ENCODE measurements at regions not wholly inside any gene's neighbourhood (a gene's known extent, or its start where the extent isn't known, plus 50 kb on each side); places are given as distances from the start of the nearest gene placed in this dataset.

- no peaks in the 10 kb centered on the region for H3K27me3 ChIP-seq (ENCODE audit: control insufficient read depth, insufficient read depth, low read length, poor library complexity, severe bottlenecking)
- no peak for TF ChIP-seq CTCF (conservative IDR thresholded peaks at IDR 0.05)
- no peaks in the 10 kb centered on the region for H3K36me3 Mint-ChIP-seq (ENCODE audit: low read depth)
- H3K27me3 Mint-ChIP-seq (ENCODE audit: insufficient read depth) = no peaks in the 10 kb centered on the region
- H3K9me3 Mint-ChIP-seq = no peaks in the 10 kb centered on the region
- WGBS, 2 experiments (ENCODE audit: insufficient coverage in 1 of 2, insufficient read length in 1 of 2) = 9 to 12% methylated on average over 18 of the region's 18 CpGs
- no peak overlapping the region for H3K27ac ChIP-seq (ENCODE audit: low read depth, low read length)
- peaks cover 24% of the 10 kb centered on the region for H3K4me1 ChIP-seq (ENCODE audit: control insufficient read depth, insufficient read depth, low read length)
- no peaks in the 10 kb centered on the region for H3K36me3 ChIP-seq (ENCODE audit: control insufficient read depth, insufficient read depth, low read length)
- H3K9ac ChIP-seq (ENCODE audit: extremely low read depth, low read length, poor library complexity, severe bottlenecking) = no peak overlapping the region
- peaks cover 57% of the 10 kb centered on the region for H3K4me1 Mint-ChIP-seq
- peak overlapping the region; percentile 81 for H3K27ac Mint-ChIP-seq
- no peaks in the 10 kb centered on the region for H3K9me3 ChIP-seq (ENCODE audit: control insufficient read depth, low read length)
- peak overlapping the region; percentile 73 for H3K4me3 ChIP-seq (ENCODE audit: low read length)
- peak; percentile 95 for DNase-seq
- H3K4me3 Mint-ChIP-seq = peak overlapping the region; percentile 32
Observed at GRCh38 chr1:94327001-94327690, 89.8 kb upstream of the ARHGAP29 start.

GRCh38 chr1:94326329-94326728 is 88.9 kb upstream of the ARHGAP29 start:
- no peaks in the 10 kb centered on the region for H3K36me3 ChIP-seq (ENCODE audit: control insufficient read depth, insufficient read depth, low read length)
- Mint-ChIP-seq H3K36me3 (ENCODE audit: low read depth) (no peaks in the 10 kb centered on the region), H3K27me3 (ENCODE audit: insufficient read depth) (no peaks in the 10 kb centered on the region), H3K4me1 (peaks cover 60% of the 10 kb centered on the region), H3K9me3 (no peaks in the 10 kb centered on the region), H3K4me3 (peak overlapping the region; percentile 3), H3K27ac (peak overlapping the region; percentile 81)
- H3K9me3 ChIP-seq (ENCODE audit: control insufficient read depth, low read length) = no peaks in the 10 kb centered on the region
- H3K27ac ChIP-seq (ENCODE audit: low read depth, low read length) = no peak overlapping the region
- WGBS, 2 experiments (ENCODE audit: insufficient coverage in 1 of 2, insufficient read length in 1 of 2) = 3% methylated on average over 4 of the region's 4 CpGs; no CpG with 5 or more reads in 1 of the 2 experiments
- H3K4me1 ChIP-seq (ENCODE audit: control insufficient read depth, insufficient read depth, low read length) = peaks cover 26% of the 10 kb centered on the region
- TF ChIP-seq CTCF (conservative IDR thresholded peaks at IDR 0.05) = no peak
- no peak overlapping the region for H3K9ac ChIP-seq (ENCODE audit: extremely low read depth, low read length, poor library complexity, severe bottlenecking)
- H3K4me3 ChIP-seq (ENCODE audit: low read length) = peak overlapping the region; percentile 73
- peak; percentile 83 for DNase-seq
- H3K27me3 ChIP-seq (ENCODE audit: control insufficient read depth, insufficient read depth, low read length, poor library complexity, severe bottlenecking) = no peaks in the 10 kb centered on the region

- Histone ChIP-seq H3K4me3 (ENCODE audit: low read length) (peak overlapping the region; percentile 9), H3K9ac (ENCODE audit: extremely low read depth, low read length, poor library complexity, severe bottlenecking) (no peak overlapping the region), H3K4me1 (ENCODE audit: control insufficient read depth, insufficient read depth, low read length) (peaks cover 26% of the 10 kb centered on the region), H3K36me3 (ENCODE audit: control insufficient read depth, insufficient read depth, low read length) (no peaks in the 10 kb centered on the region), H3K27me3 (ENCODE audit: control insufficient read depth, insufficient read depth, low read length, poor library complexity, severe bottlenecking) (no peaks in the 10 kb centered on the region), H3K9me3 (ENCODE audit: control insufficient read depth, low read length) (no peaks in the 10 kb centered on the region), H3K27ac (ENCODE audit: low read depth, low read length) (no peak overlapping the region)
- TF ChIP-seq CTCF (conservative IDR thresholded peaks at IDR 0.05) = no peak
- H3K27ac Mint-ChIP-seq = no peak overlapping the region
- H3K27me3 Mint-ChIP-seq (ENCODE audit: insufficient read depth) = no peaks in the 10 kb centered on the region
- no peak overlapping the region for H3K4me3 Mint-ChIP-seq
- no peaks in the 10 kb centered on the region for H3K9me3 Mint-ChIP-seq
- no peaks in the 10 kb centered on the region for H3K36me3 Mint-ChIP-seq (ENCODE audit: low read depth)
- 80 to 100% methylated on average over 2 to 5 of the region's 5 CpGs for WGBS, 2 experiments (ENCODE audit: insufficient coverage in 1 of 2, insufficient read length in 1 of 2)
- DNase-seq = no peak
- H3K4me1 Mint-ChIP-seq = peaks cover 60% of the 10 kb centered on the region
Observed at GRCh38 chr1:94325377-94326302, 88.3 kb upstream of the ARHGAP29 start.

All from endodermal cell (in vitro differentiated cells).